HG03103 (cell line): ENCODE measurements at regions not wholly inside any gene's neighbourhood (a gene's known extent, or its start where the extent isn't known, plus 50 kb on each side); places are given as distances from the start of the nearest gene placed in this dataset.
"Not testable (repeated sequence)": the region's sequence is repeated elsewhere in the genome, so short reads cannot be mapped to it uniquely, and the experiment has no call there.

Source experiments
- ATAC-seq: cut with Tn5 transposase; IDR thresholded peaks from one replicate; pipeline ENCODE4 v1.9.1; 2021; ENCODE audit warnings: low read depth; ENCODE audit not compliant: unreplicated experiment

- ATAC-seq = no peak
Measured at GRCh38 chr5:155575861-155576260, 562.3 kb downstream of the KIF4B start.

GRCh38 chr5:155586808-155587207 is 573.3 kb downstream of the KIF4B start:
- ATAC-seq = not testable (repeated sequence)

DNA sequence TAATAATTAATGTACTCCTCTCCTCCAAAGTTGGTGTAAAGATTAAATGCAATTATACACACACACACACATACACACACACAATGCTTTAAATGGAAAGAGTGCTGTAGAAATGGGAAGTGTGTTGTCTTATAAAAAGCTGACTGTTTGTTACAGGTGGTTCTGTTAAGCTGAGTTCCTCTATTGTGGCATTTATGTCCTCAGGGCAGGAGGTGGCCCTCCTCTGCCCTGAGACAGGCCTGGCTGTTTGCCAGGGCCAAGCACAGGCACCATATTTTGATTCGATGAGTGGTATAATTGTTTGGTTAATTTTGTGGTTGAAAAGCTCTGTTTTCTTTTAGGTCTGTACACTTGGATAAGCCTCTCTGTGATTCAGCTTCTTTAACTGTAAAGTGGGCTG is 573.9 kb downstream of the KIF4B start:
- no peak for ATAC-seq

DNA sequence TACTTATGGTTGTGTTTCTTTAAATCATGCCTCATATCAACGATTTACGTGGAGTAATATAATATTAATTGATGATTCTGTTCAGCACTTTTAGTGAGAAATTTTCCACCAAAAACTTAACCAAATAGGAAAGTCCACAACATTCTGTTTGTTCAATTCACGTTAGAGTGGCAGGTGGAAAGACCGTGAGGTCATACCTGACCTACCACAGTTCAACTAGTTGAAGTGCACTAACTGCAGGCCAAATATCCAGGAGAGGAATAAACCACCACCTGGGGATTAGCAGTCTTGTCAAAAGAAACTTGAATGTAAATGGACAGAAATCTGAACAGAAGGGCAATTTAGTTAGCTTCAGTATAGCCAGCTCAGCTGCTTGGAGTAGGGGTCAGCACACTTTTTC is 577.7 kb downstream of the KIF4B start:
- no peak for ATAC-seq

DNA sequence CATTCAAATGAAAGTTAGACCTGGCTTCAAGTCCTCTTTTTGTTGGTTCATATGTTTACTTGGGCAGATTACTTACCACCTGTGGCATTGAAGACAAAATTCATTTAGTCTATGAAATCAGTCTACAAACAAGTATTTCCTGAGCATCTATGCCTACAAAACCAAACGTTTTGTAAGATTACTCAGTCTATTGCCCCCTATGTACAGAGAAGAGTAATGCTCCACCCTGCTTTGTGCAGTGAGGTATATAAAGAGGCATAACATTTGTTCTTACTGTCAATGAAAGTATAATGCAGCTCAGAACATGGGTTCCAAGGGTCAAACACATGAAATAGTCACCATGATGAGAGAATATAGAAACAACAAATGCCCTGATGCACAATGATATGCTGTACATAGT is 580.7 kb downstream of the KIF4B start:
- no peak for ATAC-seq

GRCh38 chr5:155595791-155596190 is 582.2 kb downstream of the KIF4B start:
- ATAC-seq = no peak

- no peak for ATAC-seq
Measured at GRCh38 chr5:155598552-155598951, 585.0 kb downstream of the KIF4B start.

DNA sequence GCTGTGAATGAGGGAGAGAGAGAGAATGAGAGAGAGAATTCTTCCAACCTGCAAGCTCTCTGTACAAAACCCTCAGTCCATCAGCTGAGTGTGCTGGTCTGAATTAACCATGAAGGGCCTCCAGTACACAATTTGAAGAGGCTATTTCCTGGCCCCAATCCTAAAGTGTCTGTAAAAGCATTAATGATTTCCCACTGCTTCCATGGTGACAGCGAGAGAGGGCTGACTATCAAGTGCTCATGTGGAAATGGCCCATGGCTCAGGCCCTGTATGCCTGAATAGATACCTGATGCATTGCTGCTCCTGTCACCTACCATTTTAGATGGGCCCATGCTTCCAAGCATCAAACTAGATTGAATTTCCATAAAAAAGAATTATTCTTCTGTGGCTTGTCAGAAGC is 592.4 kb downstream of the KIF4B start:
- ATAC-seq = no peak

- peak; percentile 86 for ATAC-seq
Measured at GRCh38 chr5:155616779-155617392, 603.3 kb downstream of the KIF4B start.

DNA sequence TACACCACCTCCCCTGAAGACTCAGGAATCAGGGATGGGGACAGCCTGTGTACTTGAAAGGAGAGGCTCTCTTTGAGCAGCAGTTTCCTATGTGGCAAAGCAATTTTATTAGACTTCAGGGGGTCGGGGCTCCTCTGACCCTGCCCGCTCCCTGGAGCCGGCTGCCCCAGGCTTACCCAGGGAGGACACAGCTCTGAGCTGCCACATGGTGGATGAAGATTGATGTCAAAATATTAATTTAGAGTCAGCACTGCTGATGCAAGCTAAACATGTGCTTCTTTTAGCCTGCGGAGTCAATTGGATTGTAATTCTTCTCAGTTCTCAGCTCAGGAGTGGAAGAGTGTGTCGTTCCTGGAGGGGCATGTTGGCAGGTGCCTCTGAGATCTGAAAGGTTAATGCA is 606.1 kb downstream of the KIF4B start:
- no peak for ATAC-seq

DNA sequence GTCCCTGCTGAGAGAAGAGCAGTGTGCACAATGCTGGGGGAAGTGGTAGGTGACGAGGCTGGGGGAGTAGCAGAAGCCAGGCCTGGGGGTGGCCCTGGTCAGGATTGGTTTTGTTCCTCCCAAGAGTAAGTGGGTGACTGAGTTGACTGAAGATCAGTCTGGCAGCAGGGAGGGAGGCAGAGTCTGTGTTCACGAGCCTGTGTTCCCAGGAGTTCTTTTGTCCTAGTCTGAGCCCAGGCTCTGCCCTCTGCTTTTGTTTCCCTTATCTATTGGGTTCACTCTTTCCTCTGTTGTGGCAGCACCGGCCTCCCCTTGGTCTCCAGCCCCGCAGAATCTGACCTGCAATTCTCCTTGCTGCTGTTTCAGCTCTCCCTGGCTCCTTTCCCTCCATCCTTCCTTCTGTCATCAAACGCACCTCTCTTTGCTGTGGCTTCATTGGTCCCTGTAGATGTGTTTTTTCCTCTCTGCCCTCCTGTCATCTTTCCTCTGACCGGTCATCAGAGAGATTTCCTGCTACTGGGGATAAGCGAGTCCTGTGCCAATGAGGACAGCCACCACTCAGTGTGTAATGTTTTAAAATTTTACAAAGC is 607.4 kb downstream of the KIF4B start:
- no peak for ATAC-seq

GRCh38 chr5:155624597-155625241 is 611.2 kb downstream of the KIF4B start:
- ATAC-seq = no peak

DNA sequence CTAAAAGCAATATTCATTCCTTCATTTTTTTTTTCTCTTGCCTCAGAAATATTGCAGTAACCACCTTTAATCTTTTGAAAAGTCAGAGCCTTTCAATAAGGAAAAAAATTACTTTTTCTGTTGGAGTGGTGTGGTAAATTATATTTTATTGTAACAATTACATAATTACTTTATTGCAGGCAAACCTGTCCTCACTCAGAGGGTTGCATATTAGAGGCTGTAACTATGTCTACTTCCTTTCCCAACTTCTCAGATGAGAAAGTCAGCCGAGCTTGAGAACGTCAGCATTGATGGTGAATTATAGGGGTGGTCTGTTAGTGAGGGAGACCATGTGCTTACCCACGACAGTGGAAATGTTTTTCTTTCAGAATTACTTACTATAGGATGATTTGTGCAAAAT is 611.8 kb downstream of the KIF4B start:
- no peak for ATAC-seq

- no peak for ATAC-seq
Measured at GRCh38 chr5:155625897-155626543, 612.5 kb downstream of the KIF4B start.

DNA sequence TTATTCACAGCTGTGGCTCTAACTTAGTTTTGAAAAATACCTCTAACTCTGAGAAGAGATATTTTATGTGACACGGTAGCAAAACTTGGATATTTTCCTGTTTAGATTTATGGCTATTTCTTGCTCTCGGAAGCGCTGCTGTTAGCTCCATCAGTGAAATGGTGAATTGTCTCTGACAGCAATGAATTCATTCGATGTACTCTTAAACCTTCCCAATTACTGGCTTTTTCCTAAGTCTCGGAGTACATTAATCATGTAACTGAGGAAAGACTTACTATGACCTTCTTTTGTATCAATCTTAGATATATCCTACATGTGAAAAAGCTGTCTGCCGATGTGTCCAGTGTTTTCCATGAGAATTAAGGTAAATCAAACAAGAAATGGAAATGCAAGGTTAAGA is 613.0 kb downstream of the KIF4B start:
- no peak for ATAC-seq

DNA sequence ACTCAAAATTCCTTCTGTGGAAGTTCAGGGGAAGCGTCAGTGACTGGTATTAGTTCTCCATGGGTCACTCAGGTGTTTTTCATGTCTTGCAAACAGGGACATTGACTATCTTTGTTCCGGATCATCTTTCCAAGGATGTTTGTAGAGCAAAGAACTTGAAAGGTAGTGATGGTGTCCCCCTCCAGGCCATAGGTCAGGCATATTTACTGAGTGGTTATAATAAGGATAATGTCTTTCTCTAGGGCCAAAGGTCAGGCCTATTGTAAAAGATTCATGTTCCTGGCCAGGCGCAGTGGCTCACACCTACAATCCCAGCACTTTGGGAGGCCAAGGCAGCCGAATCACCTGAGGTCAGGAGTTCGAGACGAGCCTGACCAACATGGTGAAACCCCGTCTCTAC is 614.8 kb downstream of the KIF4B start:
- ATAC-seq = no peak

DNA sequence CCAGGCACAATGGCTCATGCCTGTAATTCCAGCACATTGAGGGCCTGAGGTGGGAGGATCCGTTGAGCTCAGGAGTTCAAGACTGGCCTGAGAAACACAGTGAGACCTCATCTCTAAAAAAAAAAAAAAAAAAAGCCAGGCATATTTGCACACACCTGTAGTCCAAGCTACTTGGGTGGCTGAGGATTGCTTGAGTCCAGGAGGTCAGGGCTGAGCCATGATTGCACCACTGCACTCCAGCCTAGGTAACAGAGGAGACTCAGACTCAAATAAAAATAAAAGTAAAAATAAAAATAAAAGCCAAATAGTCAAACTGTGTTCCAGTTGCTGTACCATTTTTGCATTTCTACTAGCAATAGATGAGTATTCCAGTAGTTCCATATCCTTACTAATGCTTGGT is 616.0 kb downstream of the KIF4B start:
- ATAC-seq = no peak

DNA sequence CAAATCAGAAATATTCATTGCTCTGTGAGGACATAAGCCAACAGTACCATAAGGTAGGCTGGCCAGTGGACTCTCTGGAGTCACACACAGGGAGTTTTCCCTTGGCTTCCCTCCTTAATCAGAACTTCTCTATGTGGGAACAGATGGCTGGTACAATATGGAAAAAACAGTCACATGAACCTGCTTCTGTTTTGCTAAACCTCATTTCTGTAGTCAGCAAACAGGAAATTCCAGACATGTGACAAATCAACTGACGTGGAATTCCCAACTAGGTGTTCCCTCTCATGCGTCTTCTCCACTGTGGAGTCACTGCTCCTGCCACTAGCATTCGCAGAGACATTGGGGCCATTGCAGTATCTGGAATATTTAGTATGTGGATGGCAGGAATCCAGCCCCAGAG is 617.6 kb downstream of the KIF4B start:
- no peak for ATAC-seq

DNA sequence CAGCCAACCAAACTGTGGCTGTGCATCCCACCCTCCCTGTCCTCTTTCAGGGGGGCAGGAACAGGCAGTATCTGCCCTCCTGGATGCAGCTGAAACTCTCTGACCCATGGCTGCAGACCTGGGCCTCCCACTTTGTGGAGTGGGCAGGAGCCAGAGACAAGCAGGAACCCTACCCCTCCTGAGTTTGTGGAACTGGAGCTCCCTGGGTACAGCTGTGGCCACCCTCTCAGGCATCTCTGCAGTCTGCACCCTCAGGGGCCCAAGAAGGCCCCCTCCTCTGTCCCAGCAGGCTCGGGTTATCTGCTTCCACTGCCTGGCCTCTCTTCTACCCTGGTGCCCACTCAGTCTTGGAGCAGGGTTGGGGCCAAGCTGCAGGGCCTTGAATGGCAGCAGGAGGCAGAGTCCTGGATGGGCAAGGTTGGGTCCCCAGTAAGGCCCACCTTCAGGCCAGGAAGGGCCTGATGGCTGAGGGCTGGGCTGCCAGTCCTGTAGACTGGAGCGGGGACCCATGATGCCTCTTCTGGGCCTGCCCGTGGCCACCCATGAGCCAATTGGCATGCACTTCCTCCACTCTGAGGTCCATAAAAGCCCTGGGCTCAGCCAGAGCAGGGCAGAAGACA is 619.9 kb downstream of the KIF4B start:
- ATAC-seq = no peak

- no peak for ATAC-seq
Measured at GRCh38 chr5:155649666-155650065, 636.1 kb downstream of the KIF4B start.

DNA sequence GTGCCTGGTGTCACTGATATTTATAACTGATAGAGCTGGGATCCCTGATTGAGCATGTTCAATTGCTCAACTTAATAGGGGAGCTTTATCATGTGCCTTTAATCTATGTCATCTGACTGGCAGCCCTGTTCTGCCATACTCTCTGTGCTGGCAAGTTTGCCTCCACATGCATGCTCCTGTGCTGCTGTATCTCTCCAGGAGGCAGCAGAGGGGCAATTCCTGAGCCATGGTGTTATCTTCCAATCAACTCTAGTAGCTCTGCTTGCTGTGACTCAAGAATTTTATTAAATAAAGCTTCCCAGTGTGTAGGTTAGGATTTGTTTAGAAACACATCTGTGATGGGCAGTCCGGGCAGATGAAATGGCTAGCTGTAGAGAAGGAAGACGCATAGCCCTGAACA is 642.0 kb downstream of the KIF4B start:
- no peak for ATAC-seq
